ENCODE measurements at regions not wholly inside any gene's neighbourhood (a gene's known extent, or its start where the extent isn't known, plus 50 kb on each side); places are given as distances from the start of the nearest gene placed in this dataset.
"Not testable (repeated sequence)": the region's sequence is repeated elsewhere in the genome, so short reads cannot be mapped to it uniquely, and the experiment has no call there.

DNA sequence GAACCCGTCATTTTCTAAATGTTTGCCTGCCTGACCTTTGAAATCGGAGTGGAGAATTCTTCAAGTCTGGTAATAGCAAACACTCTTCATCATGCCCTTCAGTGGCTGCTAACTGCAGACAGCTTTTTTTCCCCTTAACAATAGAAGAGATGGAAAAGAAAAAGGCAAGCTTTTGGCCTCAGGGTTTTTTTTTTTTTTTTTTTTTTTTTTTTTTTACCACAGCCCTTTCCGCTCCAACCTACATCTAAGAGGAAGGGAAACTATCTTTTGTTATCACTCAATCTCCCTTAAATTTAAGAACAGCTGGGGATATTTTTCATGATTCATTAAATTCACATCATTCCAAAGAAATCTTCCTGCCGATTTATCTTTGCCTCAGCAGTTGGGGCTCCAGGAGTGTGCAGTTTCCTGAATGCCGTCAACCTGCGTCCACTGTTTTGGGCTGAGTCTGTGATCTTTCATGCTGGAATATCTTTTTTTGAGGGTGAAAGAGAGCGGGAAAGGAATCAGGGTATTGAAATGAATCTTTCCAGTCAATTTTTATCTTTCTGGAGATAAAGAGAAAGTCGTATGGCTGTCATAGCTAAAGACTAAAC is 144.5 kb upstream of the SMYD2 start:
- DNase-seq (ENCODE audit: insufficient read length, low spot score): no peak
- no peak for FAIRE-seq

DNA sequence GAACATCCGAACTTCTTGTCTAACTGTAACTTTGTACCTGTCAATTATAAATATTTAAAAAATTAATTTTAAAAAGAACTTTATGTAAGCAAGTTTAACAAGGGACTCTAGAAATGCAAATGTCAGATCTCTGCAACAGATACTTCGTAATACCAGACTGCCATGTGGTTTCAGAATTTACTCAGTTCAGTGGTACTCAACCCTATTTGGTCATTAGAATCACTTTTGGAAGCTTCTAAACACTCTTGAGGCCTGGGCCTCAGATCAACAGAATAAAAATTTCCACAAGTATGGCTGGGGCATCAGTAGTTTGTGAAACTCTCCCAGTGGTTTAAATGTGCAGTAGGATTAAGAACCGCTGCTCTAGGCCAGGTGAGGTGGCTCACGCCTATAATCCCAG is 139.5 kb upstream of the SMYD2 start:
- FAIRE-seq: no peak
- DNase-seq (ENCODE audit: insufficient read length, low spot score): no peak

DNA sequence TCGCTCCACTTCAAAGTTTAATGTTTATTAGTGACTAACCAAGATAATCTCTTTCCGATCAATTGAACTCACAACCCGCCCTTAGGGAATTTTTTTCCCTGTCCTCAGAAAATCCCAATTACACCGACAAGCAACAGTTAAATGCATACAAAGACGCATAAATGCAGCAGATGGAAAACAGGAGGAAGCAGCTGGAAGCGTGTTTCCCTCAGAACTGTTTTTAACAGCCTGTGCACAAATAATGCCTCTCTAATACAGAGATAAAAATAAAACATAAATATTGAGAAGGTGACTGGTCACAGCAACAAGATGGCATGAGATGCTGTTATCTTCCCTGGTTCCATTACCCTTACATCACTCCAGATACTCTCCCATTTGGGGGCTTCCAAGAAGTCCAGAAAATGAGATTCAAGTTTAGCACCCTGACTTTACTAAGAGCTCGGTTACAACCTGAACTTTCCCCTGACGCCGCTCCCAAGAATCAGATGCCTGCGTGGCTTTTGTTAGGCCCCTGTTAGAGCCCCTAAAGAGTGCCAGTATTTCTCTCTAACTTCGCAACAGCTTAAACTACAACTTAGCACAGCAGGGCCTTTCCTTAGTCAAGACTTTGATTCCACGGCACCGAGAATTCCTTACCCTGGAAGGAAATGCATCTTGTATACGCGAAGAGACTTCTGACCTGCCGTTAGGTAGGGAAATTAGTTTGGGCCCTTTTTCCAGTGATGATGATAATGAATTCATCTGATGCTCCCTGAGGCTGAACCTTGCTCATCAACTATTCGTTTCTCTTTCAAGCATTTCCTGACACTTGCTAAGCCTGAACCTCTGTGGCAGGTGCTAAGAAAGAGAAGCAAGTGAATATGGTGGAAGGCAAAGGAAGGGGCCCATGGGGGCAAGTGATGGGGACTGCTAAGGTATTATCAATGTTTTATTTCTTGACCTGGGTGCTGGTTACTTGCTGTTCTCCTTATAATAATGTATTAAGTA is 137.7 kb upstream of the SMYD2 start:
- no peak for FAIRE-seq
- DNase-seq (ENCODE audit: insufficient read length, low spot score): no peak

DNA sequence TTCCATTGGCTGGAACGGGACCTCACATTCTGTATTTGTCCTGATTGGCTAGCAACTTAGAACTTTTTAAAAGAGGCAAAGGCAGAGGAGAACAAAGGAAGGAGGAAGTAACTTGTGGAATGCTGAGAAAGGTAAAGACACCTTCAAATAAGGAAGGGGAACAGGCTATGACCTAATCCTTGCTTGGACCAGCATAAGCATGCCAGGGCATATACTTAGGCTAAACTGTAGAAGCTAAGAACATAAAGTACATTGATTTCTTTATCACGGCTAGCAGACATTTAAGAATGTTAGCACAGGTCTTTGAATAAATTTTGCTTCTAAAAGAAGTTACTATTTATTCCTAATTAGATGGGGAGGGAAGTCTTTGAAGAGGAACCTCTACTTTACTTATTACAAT is 136.4 kb upstream of the SMYD2 start:
- DNase-seq (ENCODE audit: insufficient read length, low spot score); FAIRE-seq: not testable (repeated sequence)

DNA sequence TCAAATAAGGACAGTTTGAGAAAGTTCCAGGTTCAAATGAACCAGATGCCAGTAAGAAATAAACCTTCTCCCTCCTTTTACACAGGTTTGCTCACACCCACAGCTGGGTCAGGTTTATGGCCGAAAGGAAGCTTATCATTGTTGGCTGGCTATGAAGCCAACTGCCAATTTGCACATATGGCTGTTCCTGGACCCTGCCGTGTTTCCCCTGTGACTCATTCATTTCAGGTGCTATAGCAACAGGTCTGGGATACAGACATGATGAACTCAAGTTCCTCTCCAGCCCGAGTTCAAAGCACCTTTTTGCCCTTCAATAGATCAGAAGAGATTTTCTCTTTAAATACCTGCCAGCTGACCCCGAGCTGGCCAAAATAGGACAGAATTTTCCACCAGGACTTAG is 134.4 kb upstream of the SMYD2 start:
- DNase-seq (ENCODE audit: insufficient read length, low spot score): no peak
- FAIRE-seq: no peak

DNA sequence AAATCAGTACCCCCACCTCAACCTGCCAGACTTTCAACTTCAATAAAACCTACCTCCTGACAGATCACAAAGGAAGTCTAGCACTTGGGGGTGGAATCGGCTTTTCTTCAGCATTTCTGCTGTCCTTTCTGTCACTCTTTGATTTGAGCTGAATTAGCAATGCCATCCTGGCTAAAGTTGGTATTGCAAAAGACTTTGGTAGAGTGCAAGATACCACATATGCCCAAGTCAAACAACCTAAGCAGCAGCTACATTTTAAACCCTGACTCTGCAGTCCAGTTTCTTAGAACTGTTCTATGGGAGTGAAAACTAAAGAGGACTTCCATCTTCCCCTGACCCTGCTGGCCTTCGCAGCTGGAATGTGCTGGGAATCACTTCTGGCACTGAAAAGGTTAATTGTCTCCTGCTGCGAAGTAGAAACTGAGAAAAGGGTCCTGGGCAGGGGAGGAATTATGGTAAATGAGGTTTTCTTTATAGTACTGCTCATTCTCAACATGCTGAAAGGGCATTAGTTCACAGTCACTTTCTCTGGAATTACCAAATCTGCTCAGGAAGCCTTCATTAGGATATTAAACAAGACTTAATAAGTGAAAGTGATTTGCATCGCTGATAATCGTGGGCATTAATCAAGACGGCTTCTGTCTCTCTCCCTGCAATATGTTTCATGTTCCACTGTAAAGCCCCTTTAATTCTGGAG is 126.2 kb upstream of the SMYD2 start:
- DNase-seq (ENCODE audit: insufficient read length, low spot score): no peak
- no peak for FAIRE-seq

DNA sequence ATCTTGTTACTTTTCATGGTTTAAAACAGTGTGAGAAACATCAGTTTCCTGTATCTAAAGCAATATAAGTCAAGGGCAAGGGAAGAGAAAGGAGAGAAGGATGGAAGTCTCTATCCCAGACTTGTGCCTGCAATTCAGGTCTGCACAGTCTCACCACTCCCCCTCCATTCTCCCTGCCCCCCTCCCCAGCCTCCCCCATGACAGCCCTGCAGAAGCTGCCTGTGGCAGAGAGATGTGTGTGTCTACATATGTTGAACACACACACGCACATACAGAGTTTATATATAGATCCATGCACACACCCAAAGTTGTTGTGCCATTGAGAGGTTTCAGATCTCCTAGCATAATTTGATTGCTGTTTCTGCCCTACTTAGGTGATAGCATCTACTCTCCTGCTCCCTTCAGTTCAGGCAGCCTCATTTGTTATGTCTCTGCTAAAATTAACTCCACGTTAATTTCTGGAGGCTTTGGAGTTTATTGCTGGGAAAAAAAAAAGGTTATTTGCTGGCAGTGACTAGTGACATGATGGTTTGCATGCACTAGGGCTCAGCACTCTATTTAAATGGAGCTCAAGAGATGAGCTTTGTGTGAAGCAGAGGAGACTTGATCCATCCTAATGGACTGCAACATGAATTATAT is 124.9 kb upstream of the SMYD2 start:
- no peak for FAIRE-seq

DNA sequence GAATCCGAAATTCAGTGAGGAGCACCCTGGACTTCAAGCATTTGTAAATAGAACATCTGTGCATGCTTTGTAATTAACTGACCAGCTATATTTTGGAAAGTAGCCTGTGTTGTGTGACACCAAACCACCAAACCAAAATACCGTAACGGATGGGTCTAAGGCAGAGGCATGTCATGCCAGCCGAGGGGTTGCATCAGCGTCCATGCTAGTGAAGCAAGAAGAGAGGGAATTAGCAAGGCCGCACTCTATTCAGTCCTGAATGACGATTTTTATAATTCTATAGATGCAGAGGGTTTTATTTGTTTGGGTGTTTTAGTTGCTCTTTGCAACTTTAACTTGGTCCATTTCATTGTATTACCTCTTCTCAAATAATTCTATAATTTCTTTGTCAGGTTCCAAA is 116.8 kb upstream of the SMYD2 start:
- FAIRE-seq: no peak
- no peak for DNase-seq (ENCODE audit: insufficient read length, low spot score)

More for the DNA sequence above, 124.9 kb upstream of the SMYD2 start:
- DNase-seq (ENCODE audit: insufficient read length, low spot score): no peak

DNA sequence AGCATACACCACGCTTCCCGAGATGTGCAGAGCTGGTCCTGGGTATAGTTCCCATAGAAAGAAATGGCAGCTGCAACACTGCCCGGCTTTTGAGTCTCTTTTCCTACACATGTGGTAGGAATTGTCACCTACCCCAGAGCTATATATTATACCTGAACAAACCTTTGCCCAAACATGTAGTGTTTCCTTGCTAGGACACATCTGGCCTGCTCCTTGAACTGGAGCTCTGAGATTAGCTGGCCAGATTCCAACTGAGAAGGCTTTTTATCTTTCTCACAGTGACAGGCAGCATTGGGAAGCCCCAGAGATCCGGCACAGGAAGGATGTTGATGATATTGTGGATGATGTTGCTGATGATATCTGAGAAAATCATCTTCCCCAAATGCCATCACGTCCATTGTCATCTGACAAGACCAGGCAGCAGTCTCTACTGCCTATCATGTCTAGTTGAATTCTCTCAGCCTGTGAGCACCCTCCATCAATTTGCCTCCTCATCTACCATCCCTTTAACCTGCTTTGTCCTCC is 115.0 kb upstream of the SMYD2 start:
- DNase-seq (ENCODE audit: insufficient read length, low spot score): no peak
- FAIRE-seq: no peak

DNA sequence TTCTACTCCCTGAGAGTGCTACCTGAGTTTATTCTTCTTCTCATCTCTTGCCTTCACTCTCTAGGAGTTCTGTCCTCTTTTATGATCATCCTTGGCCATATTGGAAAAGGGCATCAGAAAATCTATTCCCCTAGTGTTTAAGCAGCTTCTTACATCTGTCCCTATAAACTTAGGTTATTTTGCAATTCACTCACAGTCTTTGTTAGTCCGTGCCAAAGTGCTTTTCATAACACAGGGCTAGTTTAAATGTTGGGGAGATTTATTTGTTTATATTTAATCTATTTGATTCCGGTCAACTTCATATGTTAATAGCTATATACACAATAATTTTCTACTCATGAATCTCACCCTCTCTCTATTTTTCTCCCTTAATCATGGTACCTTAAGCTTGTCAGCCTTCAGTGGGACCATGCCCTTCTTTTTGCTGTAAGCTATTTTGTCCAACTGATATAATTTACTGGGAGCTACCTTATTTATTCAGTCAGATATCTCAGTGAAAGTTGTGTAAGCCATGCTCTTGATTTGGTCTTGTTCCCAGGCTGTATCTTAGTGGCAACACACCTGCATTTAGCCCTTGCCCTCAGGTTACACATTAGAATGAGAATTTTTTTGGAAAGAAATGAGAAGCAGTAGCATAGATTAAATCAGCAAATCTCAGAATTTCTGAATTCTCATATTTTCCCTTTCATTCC is 106.3 kb upstream of the SMYD2 start:
- DNase-seq (ENCODE audit: insufficient read length, low spot score): no peak
- no peak for FAIRE-seq

DNA sequence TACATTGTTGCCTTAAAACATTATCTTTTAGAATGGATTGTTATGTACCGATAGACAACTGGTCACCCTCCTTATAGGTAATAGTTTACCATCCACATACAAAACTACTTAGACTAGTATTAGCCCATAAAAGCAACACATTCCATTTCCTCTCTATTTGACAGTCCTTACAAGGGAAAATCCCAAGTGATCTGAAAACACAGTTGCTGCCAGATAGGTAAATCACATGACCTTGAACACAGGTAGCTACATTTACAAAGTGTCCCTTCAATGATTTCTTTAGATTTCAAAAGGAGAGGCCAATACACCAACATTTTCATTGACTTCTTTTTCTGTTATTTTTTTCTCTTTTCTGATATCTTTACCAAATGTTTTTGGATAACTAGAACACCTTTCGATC is 102.9 kb upstream of the SMYD2 start:
- FAIRE-seq (no peak), DNase-seq (ENCODE audit: insufficient read length, low spot score) (no peak)

DNA sequence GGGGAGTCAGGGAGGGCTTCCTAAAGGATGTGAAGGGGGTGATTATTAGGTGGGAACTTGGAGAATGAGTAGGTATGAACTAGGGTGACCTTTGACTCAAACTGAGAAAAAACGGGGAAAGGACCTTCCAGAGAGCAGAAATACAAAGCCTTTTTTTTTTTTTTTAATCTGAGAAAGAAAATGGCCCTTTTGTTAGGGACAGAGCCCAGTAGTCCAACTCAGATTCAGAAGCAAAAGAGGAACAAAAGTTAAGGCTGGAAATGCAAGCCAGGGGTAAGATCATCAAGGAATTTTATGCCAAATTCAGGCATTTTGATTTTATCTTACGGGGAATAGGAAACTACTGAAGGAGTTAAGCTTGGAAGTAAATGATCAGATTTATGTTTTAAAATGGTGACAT is 96.0 kb upstream of the SMYD2 start:
- DNase-seq (ENCODE audit: insufficient read length, low spot score): no peak
- no peak for FAIRE-seq

DNA sequence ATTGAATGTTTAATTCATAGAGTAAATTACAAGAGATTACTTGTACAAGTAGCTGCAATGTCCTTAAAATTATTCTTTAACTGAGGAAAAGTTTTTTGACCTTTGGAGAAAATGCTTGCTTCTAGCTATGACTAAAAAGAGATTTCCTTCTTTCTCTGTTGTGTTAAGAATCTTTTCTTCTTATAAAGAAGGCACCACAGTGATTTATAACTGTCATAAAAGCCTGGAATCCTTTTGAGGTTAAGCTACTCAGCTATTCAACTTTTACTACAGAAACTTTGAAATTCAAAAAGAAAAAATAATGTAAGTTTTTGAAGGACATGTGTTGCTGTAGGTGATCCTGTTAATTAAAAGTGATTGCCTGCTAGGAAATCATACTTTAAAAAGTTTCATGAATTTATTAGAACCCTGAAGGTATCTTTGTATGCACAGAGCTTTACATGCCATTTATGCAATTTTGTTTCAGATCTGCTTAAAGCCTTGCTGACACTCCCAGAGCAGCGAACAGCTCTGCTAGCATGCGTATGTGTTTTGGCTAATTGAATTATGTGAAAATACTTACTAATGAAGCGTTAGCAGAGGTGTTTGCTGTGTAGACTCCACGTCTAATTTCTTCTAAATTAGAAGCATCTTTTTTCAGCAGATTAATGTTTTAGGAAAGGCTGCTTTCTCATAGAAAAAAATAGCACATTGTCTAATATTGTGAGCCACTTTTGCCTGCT is 94.7 kb upstream of the SMYD2 start:
- DNase-seq (ENCODE audit: insufficient read length, low spot score) (no peak), FAIRE-seq (no peak)

DNA sequence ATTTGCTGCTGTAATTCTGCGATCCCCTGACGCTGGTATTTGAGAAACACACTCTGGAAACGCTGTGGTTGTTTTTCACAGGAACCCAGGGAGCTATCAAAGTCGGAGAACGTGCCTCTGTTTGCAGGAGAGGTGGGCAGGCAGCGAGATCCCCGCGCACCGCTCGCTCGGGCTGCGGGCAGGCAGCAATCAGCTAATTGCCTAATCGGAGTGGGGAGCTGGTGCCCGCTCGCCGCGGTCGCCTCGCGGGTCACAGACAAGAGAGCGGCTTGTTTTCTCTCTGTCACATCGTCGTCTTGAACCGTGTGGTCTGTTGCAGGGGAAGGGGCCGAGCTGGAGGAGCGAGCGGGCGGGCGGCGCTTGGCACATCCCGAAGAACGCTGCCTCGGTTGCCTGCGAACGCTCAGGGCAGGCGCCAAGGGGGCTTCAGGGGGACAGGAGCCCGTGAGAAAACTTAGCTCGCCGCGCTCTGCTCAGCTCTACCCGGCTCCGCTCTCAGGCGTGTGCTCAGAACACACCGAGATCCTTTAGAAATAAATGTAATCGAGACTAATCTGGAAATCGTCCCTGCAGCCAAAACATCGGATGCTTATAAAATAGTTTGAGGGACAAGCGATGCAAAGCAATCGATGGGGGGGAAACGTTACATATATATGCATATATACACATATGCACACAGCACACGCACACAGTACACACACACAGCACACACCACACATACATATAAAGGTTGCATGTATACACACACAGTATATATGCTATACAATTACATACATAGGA is 93.6 kb upstream of the SMYD2 start:
- no peak for FAIRE-seq
- no peak for DNase-seq (ENCODE audit: insufficient read length, low spot score)

DNA sequence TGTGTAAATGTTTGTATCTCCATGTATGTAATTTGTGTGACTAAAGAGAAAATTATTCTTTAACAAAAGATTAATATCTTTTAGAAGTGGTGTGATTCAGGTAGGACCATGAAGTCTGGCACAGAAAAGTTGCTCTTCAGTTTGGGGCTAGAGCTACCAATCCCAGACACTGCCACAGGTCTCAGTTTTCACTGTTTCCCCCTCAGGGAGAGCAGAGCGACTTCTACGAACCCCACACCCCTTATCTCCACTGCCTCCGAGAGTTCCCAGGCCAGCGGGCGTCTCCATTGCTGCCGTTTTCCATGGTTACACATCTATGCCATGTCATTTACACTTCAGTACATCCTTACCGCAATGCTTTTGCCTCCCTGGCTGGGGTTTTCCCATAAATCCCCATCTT is 93.0 kb upstream of the SMYD2 start:
- DNase-seq (ENCODE audit: insufficient read length, low spot score) (no peak), FAIRE-seq (no peak)

DNA sequence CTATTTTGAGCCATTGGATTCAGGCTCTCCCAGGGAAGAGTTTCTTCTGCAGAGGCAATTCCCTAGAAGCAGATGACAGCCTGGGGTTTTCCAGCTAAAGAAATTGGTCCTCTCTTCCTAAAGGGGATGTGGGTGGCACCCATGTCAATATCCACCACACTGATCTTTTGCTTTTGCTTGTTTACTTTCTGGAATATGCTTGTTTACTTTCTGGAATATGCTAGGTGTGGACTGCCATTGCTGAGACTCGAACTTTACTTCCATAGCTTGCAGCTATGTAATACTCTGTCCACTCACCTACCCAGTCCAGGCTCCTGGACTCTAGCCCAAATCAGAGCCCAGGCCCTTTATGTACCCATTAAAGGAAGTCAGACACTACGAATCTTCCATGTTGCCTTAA is 92.1 kb upstream of the SMYD2 start:
- DNase-seq (ENCODE audit: insufficient read length, low spot score) (no peak), FAIRE-seq (no peak)

DNA sequence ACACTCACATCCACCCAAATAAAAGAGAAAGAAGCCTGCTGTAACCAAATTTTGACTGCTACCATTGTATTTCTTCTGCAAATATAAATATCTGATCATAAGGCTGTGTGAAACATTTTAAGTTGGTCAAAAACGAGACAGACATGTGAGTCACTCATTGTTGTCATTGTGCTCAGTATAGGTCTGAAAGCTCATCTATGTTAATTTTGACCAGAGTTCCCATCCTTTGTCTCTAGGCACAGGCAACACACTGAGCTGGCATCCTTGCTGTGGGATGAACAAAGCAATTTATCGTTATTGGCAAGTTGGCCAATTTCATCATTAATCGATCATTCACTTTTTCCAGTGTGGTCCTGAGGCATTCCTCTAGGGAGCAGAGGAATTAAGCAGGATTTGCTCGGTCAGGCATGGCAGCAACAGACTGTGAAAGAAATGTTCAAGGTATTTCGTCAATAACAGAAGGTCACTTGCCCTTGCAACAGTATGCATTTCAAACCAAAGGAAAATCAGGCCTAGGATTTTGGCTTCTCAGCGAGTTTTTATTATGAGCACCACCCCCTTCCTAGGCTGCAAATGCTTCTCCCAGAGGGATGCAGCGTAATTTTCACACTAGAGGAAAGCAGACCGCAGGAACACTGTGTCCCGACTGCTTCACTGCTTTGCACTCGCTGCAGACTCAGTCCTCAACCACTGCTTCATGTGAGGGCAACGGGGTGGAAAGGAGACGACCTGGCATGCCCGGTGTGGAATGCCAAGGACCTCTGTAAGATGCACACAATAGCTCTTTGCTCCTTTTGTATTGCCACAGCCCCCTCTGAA is 87.9 kb upstream of the SMYD2 start:
- DNase-seq (ENCODE audit: insufficient read length, low spot score): no peak
- no peak for FAIRE-seq

DNA sequence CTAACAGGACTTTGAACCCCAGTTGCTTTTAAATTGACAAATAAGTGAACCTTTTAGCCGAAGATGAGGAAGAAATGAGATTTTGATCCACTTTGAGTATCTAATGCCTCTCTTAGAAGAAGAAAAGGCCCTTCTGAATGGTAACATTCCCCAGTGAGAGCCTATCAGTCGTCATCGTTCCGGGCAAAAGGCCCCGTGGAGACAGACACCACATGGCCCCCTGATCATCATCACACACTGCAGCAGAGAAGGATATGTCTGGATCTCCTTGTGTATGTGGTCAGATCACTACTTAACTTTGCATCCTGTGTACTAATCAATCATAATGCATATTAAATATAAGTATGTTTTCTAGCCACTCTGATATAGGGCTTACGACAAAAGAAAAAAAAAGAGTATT is 87.3 kb upstream of the SMYD2 start:
- DNase-seq (ENCODE audit: insufficient read length, low spot score) (no peak), FAIRE-seq (no peak)
